MM.1S (cell line): ENCODE measurements at regions not wholly inside any gene's neighbourhood (a gene's known extent, or its start where the extent isn't known, plus 50 kb on each side); places are given as distances from the start of the nearest gene placed in this dataset.

ENCODE experiments used
- DNase-seq: peaks from one replicate; pipeline ENCODE4 v3.0.0-alpha.2; 2015
- H2AFZ ChIP-seq: fragments of 300-600 bp; sonication (generic); 2 replicates; pipeline ENCODE4 v1.6.0; 2016; ENCODE audit warnings: antibody characterized with exemption, low read length
- H3F3A ChIP-seq: fragments of 300-600 bp; sonication (generic); 2 replicates; pipeline ENCODE4 v1.6.1; 2016; ENCODE audit warnings: mild to moderate bottlenecking, antibody characterized with exemption, low read length, moderate library complexity, mixed read lengths; ENCODE audit not compliant: insufficient read depth
- H3K27ac ChIP-seq: fragments of 300-600 bp; sonication (generic); 2 replicates; pipeline ENCODE4 v1.5.1; 2016; ENCODE audit warnings: mild to moderate bottlenecking, low read length
- H3K27me3 ChIP-seq: fragments of 300-600 bp; sonication (generic); replicated peaks from 2 replicates; pipeline ENCODE4 v1.6.0; 2016; ENCODE audit warnings: low read length; ENCODE audit not compliant: insufficient read depth
- H3K36me3 ChIP-seq: fragments of 300-600 bp; sonication (generic); replicated peaks from 2 replicates; pipeline ENCODE4 v1.6.1; 2016; ENCODE audit warnings: mild to moderate bottlenecking, low read length, mixed read lengths; ENCODE audit not compliant: insufficient read depth
- H3K4me1 ChIP-seq: fragments of 300-600 bp; sonication (generic); 2 replicates; pipeline ENCODE4 v1.6.1; 2016; ENCODE audit warnings: low read length, mixed read lengths
- H3K4me2 ChIP-seq: fragments of 300-600 bp; sonication (generic); 2 replicates; pipeline ENCODE4 v1.6.0; 2016; ENCODE audit warnings: low read depth, low read length
- H3K4me3 ChIP-seq: fragments of 300-600 bp; sonication (generic); 2 replicates; pipeline ENCODE4 v1.5.1; 2016; ENCODE audit warnings: low read length, mixed read lengths
- H3K79me2 ChIP-seq: fragments of 300-600 bp; sonication (generic); 2 replicates; pipeline ENCODE4 v1.6.1; 2016; ENCODE audit warnings: mixed run types, low read length, mixed read lengths
- H3K9ac ChIP-seq: fragments of 300-600 bp; sonication (generic); 2 replicates; pipeline ENCODE4 v1.6.1; 2016; ENCODE audit warnings: low read length, mixed read lengths
- H3K9me2 ChIP-seq: fragments of 300-600 bp; sonication (generic); replicated peaks from 2 replicates; pipeline ENCODE4 v1.6.1; 2016; ENCODE audit warnings: mild to moderate bottlenecking, low read length, mixed read lengths; ENCODE audit not compliant: insufficient read depth
- H3K9me3 ChIP-seq: fragments of 300-600 bp; sonication (generic); replicated peaks from 2 replicates; pipeline ENCODE4 v1.6.1; 2016; ENCODE audit warnings: mild to moderate bottlenecking, low read length, mixed read lengths; ENCODE audit not compliant: insufficient read depth
- H4K20me1 ChIP-seq: fragments of 300-600 bp; sonication (generic); 2 replicates; pipeline ENCODE4 v1.6.1; 2016; ENCODE audit warnings: mild to moderate bottlenecking, low read length, moderate library complexity, mixed read lengths; ENCODE audit not compliant: insufficient read depth
- CTCF ChIP-seq: fragments of 300-600 bp; sonication (generic); IDR thresholded peaks from 2 replicates; pipeline ENCODE4 v1.5.1; 2016; ENCODE audit warnings: antibody characterized with exemption, low read length, mixed read lengths
- EZH2 ChIP-seq: fragments of 300-600 bp; sonication (generic); optimal IDR thresholded peaks from 2 replicates; pipeline ENCODE3; 2017; ENCODE audit warnings: low read depth, mild to moderate bottlenecking, antibody characterized with exemption, low read length, mixed read lengths
- EZH2phosphoT487 ChIP-seq: fragments of 300-600 bp; sonication (generic); IDR thresholded peaks from 2 replicates; pipeline ENCODE4 v1.6.1; 2018; ENCODE audit warnings: antibody characterized with exemption, low read length

GRCh38 chr3:187491371-187491770 is 123.2 kb downstream of the RTP4 start:
- Histone ChIP-seq H3F3A (no peaks in the 10 kb centered on the region), H3K4me3 (no peak overlapping the region), H2AFZ (no peak overlapping the region), H3K9ac (no peak overlapping the region), H3K36me3 (no peaks in the 10 kb centered on the region), H4K20me1 (no peaks in the 10 kb centered on the region), H3K9me2 (no peaks in the 10 kb centered on the region), H3K9me3 (no peaks in the 10 kb centered on the region), H3K4me1 (no peaks in the 10 kb centered on the region), H3K4me2 (no peak overlapping the region), H3K27me3 (no peaks in the 10 kb centered on the region), H3K27ac (no peak overlapping the region), H3K79me2 (no peaks in the 10 kb centered on the region)
- DNase-seq = no peak
- TF ChIP-seq EZH2phosphoT487 = no peak
- TF ChIP-seq CTCF = no peak
- no peak for TF ChIP-seq EZH2

GRCh38 chr3:187490366-187490765 is 122.2 kb downstream of the RTP4 start:
- no peak for TF ChIP-seq EZH2phosphoT487
- no peak for TF ChIP-seq EZH2
- TF ChIP-seq CTCF = no peak
- H2AFZ ChIP-seq = no peak overlapping the region
- H3K9me2 ChIP-seq = no peaks in the 10 kb centered on the region
- no peaks in the 10 kb centered on the region for H3K4me1 ChIP-seq
- H3K9ac ChIP-seq = no peak overlapping the region
- no peaks in the 10 kb centered on the region for H3K79me2 ChIP-seq
- no peaks in the 10 kb centered on the region for H4K20me1 ChIP-seq
- H3K27ac ChIP-seq = no peak overlapping the region
- no peaks in the 10 kb centered on the region for H3K9me3 ChIP-seq
- H3K36me3 ChIP-seq = no peaks in the 10 kb centered on the region
- no peaks in the 10 kb centered on the region for H3F3A ChIP-seq
- no peak for DNase-seq
- no peak overlapping the region for H3K4me3 ChIP-seq
- no peak overlapping the region for H3K4me2 ChIP-seq
- no peaks in the 10 kb centered on the region for H3K27me3 ChIP-seq

GRCh38 chr3:187484547-187485295 is 116.5 kb downstream of the RTP4 start:
- no peak overlapping the region for H3K9ac ChIP-seq
- DNase-seq = no peak
- H3K79me2 ChIP-seq = no peaks in the 10 kb centered on the region
- H3K4me3 ChIP-seq = no peak overlapping the region
- TF ChIP-seq EZH2 (no peak), CTCF (no peak), EZH2phosphoT487 (no peak)
- no peaks in the 10 kb centered on the region for H3K9me3 ChIP-seq
- H3K27ac ChIP-seq = no peak overlapping the region
- no peaks in the 10 kb centered on the region for H3K4me1 ChIP-seq
- no peaks in the 10 kb centered on the region for H3K36me3 ChIP-seq
- H2AFZ ChIP-seq = no peak overlapping the region
- H3K4me2 ChIP-seq = no peak overlapping the region
- H3K9me2 ChIP-seq = no peaks in the 10 kb centered on the region
- no peaks in the 10 kb centered on the region for H4K20me1 ChIP-seq
- H3F3A ChIP-seq = no peaks in the 10 kb centered on the region
- no peaks in the 10 kb centered on the region for H3K27me3 ChIP-seq
